VCaP (cell line): ENCODE measurements at regions not wholly inside any gene's neighbourhood (a gene's known extent, or its start where the extent isn't known, plus 50 kb on each side); places are given as distances from the start of the nearest gene placed in this dataset.

ENCODE experiments used
- H3K27ac ChIP-seq: fragments of 450-650 bp; 2 replicates; pipeline ENCODE4 v1.5.1; 2017
- TF ChIP-seq, protein P1 (sequence below): fragments of 450-650 bp; conservative IDR thresholded peaks from 2 replicates; pipeline ENCODE4 v1.5.1; 2017; ENCODE audit warnings: mild to moderate bottlenecking, moderate library complexity

DNA sequence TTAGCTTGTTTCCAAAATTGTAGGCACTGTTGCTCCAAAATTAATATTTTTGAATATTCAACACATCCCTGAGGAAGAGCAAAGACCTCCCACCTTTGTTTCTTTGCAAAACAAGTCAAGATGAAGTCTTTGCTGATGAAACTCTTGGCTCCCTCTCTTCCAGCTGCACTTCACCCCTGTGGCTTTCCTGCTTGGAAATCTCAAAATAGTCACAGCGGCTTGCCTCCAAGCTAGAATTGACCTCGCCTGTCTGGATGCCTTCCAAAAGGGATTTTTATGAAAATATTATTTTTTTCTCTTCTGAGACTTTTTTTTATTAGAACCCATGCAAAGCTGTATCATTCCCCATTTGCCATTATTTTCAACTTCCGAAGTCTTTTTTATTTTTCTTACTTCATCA lies 71.1 kb upstream of the MROH9 start:
- no peak overlapping the region for H3K27ac ChIP-seq
- TF ChIP-seq, protein P1, sequence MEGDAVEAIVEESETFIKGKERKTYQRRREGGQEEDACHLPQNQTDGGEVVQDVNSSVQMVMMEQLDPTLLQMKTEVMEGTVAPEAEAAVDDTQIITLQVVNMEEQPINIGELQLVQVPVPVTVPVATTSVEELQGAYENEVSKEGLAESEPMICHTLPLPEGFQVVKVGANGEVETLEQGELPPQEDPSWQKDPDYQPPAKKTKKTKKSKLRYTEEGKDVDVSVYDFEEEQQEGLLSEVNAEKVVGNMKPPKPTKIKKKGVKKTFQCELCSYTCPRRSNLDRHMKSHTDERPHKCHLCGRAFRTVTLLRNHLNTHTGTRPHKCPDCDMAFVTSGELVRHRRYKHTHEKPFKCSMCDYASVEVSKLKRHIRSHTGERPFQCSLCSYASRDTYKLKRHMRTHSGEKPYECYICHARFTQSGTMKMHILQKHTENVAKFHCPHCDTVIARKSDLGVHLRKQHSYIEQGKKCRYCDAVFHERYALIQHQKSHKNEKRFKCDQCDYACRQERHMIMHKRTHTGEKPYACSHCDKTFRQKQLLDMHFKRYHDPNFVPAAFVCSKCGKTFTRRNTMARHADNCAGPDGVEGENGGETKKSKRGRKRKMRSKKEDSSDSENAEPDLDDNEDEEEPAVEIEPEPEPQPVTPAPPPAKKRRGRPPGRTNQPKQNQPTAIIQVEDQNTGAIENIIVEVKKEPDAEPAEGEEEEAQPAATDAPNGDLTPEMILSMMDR, result no peak

DNA sequence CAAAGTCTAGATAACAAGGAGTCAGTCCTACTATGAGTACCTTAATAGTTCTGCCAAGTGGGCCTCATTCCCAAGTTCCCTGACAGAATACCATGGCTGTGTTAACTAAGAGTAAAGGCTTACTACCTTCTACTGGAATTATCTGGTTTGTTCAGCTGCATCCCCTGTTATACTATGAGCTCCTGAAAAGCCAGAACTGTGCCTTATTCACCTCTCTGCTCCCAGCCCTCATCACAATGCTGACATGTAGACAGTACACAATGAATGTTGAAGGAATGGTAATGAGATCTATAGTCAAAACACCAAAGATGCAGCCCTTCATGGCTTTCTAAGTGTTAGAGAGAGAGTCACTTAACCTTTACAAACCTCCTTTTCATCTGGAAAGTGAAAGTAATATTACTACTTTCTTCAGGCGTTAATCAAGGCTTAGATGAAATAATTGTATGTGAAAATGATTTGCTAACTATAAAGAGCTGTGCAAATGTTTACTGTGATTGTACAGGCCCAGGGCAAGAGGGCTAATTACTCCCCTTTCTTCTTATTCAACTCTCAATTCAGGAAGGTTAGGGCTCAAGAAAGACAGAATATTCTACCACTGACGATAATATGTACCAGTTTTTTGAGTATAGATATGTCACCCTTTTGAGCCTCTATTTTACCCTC lies 70.3 kb upstream of the MROH9 start:
- TF ChIP-seq, protein P1, result no peak
- no peak overlapping the region for H3K27ac ChIP-seq

DNA sequence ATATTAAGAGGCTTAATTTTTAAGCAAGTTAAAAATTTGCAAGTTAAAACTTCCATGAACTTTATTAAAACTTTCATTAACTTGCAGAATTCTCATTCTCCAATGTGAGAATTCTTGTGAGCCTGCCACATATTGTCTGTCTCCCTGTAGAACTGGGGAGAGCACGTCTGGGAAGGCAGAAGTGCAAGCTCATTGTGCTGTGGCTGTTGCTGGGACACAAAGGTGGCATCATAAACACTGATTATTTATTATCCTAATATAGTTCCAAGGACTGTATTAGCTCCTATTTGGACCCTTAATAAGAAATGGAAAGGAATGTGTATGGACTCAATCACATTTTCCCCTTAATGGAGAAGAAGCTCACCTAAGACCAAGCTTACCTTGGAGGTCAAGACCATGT lies 68.7 kb upstream of the MROH9 start:
- TF ChIP-seq, protein P1, result no peak
- no peak overlapping the region for H3K27ac ChIP-seq

DNA sequence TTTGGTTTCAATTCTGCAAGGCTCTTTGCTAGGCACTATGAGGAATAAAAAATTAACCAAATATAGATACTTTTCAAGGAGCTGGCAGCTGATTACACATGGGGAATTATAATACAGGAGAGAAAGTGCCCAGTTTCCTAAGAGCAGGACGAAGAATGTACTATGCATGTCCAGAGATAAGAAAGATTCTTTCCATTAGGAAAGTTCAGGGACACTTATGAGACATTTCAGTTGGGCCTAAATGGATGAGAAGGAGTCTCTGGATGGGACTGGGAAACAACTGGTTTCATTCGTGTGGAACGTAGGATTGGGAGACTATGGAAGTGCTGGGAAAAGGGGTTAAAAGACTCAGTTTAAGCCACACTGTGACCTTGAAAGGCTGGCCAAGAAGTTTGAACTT lies 63.5 kb upstream of the MROH9 start:
- TF ChIP-seq, protein P1, result no peak
- no peak overlapping the region for H3K27ac ChIP-seq

DNA sequence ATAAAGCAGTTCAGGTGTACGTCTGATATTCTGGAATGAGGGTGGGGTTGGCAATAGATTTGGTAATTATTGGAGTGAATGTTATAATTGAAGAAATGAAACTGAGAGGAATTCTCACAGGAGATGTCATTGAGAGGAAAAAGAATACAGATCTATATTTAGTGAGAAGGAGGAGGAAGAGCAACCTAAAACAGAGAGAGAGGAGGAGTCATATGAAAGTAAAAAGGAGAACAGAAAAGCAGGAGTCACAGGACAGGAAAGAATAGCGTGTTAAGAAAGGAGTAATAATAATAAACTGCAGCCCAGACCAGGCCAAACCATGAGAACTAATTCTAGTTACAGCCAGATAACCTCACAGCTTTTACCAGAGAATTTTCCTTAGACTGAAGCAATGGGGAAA lies 62.7 kb upstream of the MROH9 start:
- TF ChIP-seq, protein P1, result no peak
- no peak overlapping the region for H3K27ac ChIP-seq

DNA sequence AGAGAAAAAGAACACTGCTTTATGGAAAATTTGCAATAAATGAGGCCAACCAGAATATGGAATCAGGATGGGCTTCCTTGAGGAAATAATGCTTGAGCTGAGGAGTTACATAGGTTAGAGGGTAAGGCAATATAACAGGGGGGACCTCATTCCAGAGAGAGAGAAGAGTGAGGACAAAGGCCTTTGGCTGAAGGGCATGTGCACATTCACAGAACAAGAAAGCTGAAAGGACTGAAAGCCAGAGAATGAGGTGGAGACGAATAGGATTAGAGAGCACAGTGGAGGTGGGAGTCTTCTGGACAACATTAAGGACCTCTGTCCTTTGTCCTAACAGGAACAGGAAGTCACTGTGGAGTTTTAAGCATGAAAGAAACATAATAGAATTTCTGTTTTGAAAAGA lies 60.7 kb upstream of the MROH9 start:
- no peak overlapping the region for H3K27ac ChIP-seq
- TF ChIP-seq, protein P1, result no peak

DNA sequence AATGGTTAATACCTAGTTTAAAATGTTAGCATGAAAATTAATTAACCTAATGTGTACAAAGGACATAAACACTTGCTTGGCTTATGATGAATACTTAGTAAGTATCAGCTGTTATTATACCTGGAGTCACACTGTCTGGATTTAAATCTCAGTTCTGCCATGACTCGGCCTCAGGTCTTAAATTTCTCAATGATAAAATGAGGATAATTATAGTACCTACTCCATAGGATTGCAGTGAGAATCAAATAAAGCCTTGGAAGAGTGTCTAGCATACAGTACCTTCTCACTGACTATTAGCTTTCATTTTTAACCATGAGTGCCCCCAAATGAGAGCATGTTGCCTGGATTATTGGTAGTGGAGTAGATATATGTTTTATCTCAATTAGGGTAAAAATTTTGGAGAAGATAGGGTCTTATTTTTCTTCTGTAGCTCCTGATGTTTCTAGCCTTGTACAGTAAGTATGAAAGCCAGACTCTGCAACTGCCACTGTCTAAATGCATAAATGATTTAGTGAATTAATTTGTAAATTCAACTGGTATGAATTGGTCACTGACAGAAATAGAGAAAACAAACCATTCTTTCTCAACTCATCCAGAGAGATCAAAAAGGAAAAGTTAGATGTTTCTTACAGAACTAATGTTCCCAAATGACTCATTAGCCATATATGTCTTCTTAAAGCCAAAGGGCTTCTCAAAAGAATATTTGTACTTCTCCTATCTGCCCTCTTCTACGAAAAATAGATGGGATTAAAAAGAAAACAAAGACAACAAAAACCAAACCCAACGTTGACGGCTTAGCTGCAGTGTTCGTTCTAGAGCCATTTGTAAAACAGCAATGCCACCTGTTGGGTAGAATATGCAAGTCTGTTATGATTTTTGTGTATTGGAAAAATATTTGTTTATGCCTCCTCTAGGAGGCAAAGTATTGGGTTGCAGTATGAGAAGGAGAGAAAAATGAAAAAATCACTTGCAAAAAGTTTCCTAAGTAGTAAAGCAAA lies 53.8 kb upstream of the MROH9 start:
- TF ChIP-seq, protein P1, result peak; percentile 76
- no peak overlapping the region for H3K27ac ChIP-seq
